GM23338 (cell line): ENCODE measurements at regions not wholly inside any gene's neighbourhood (a gene's known extent, or its start where the extent isn't known, plus 50 kb on each side); places are given as distances from the start of the nearest gene placed in this dataset.

Experiments
- CTCF ChIP-seq, 2 experiments: fragments of 200-600 bp in 1 of 2; sonication (generic) in 1 of 2; conservative IDR thresholded peaks; 2 replicates each; pipeline versions ENCODE4 v1.5.1 to v1.6.1; 2016 to 2017; ENCODE audit warnings: antibody characterized with exemption in 2 of 2, low read depth in 2 of 2, mild to moderate bottlenecking in 2 of 2, moderate library complexity in 1 of 2
- EZH2 ChIP-seq: fragments of 200-600 bp; sonication (generic); IDR thresholded peaks from one replicate; pipeline ENCODE4 v1.8.0; 2017; ENCODE audit warnings: antibody characterized with exemption, mild to moderate bottlenecking, low read depth; ENCODE audit not compliant: unreplicated experiment

GRCh38 chr6:76644231-76644630 is 571.8 kb upstream of the IMPG1 start:
- TF ChIP-seq CTCF (conservative IDR thresholded peaks at IDR 0.05; ENCODE audit: low read depth in 2 of 2) = no peak
- no peak for TF ChIP-seq EZH2
